Astrocyte of the cerebellum (primary cell): ENCODE measurements at regions not wholly inside any gene's neighbourhood (a gene's known extent, or its start where the extent isn't known, plus 50 kb on each side); places are given as distances from the start of the nearest gene placed in this dataset.
"Not testable (repeated sequence)": the region's sequence is repeated elsewhere in the genome, so short reads cannot be mapped to it uniquely, and the experiment has no call there.

Experiments used
- DNase-seq: peaks from one replicate; pipeline ENCODE4 v3.0.0-alpha.2; 2011; ENCODE audit warnings: low read depth
- H3K4me3 ChIP-seq: 2 replicates; pipeline ENCODE4 v1.5.1; 2011; ENCODE audit warnings: mild to moderate bottlenecking, low read depth, low read length, moderate library complexity
- CTCF ChIP-seq: IDR thresholded peaks from 2 replicates; pipeline ENCODE4 v1.5.1; 2012; ENCODE audit warnings: low read length, low read depth, moderate library complexity, mild to moderate bottlenecking; ENCODE audit errors: missing control alignments
- in situ Hi-C: cut with HindIII; loops from 2 replicates; pipeline ENCODE4 v1.10.0; 2017; ENCODE audit warnings: low sequenced_read_pairs

- no peak for DNase-seq
- in situ Hi-C loops, result no loop called here
- no peak for TF ChIP-seq CTCF
- H3K4me3 ChIP-seq, result no peak overlapping the region
Measured at GRCh38 chr6:176766-177165, 115.5 kb upstream of the DUSP22 start.

DNA sequence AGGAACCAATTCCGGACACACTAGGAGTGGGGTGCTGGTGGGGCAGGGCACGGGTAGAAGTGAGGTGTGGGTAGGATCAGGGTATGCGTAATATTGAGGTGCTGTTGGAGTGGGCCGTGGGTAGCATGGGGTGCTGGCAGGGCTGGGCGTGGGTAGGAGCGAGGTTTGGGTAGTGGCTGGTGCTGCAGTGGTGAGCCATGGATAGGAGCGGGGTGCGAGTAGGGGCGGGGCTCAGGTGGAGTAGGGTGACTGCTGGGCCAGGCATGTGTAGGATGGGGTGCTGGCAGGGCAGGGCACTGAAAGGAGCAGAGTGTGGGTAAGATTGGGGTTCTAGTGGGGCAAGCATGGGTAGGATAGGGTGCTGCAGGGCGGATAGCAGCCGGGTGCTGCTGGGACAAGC, 114.2 kb upstream of the DUSP22 start:
- in situ Hi-C loops, result no loop called here
- no peak for DNase-seq
- no peak for TF ChIP-seq CTCF
- H3K4me3 ChIP-seq, result no peak overlapping the region

GRCh38 chr6:178929-179328, 113.4 kb upstream of the DUSP22 start:
- in situ Hi-C loops, result not testable (repeated sequence)

GRCh38 chr6:179340-179950, 112.8 kb upstream of the DUSP22 start:
- in situ Hi-C loops, result no loop called here
- DNase-seq, result no peak
- TF ChIP-seq CTCF, result no peak
- H3K4me3 ChIP-seq, result no peak overlapping the region

More at GRCh38 chr6:178929-179328, 113.4 kb upstream of the DUSP22 start:
- H3K4me3 ChIP-seq, DNase-seq: not testable (repeated sequence)

GRCh38 chr6:180091-180694, 112.1 kb upstream of the DUSP22 start:
- H3K4me3 ChIP-seq, DNase-seq, in situ Hi-C loops: not testable (repeated sequence)

DNA sequence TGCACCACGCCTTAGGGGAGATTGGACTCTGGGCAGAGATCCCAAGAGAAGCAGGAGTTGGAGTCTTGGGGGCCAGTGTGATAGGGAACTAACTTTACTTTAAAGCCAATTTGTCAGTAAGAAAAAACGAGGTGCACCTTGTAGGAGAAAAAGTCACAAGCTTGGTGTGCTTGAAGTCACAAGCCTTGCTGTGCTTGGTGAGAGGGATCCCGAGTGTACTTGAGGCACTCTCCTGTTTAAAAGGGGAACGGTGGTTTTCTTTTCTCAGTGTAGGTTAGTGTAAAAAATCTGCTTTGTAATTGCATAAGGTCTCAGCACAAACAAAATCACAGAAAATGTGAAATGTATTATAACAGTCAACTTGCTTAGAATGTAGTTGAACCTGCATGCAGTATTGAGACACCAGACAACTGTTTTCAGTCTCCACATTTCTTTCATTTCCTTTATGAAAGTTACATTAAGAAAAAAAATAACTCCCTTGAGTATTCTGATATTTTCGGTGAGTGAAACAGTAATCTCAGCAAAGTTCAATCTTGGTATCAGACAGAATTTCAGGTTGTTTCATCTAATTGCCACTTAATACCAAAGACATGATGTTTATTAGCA, 111.1 kb upstream of the DUSP22 start:
- in situ Hi-C loops, result no loop called here
- no peak for TF ChIP-seq CTCF
- no peak overlapping the region for H3K4me3 ChIP-seq
- no peak for DNase-seq

- in situ Hi-C loops, result no loop called here
- TF ChIP-seq CTCF, result no peak
- DNase-seq, result no peak
Measured at GRCh38 chr6:183668-184067, 108.6 kb upstream of the DUSP22 start.

More at GRCh38 chr6:183668-184067, 108.6 kb upstream of the DUSP22 start:
- H3K4me3 ChIP-seq, result no peak overlapping the region
